Ureter (tissue), 1 donor: ENCODE measurements at regions not wholly inside any gene's neighbourhood (a gene's known extent, or its start where the extent isn't known, plus 50 kb on each side); places are given as distances from the start of the nearest gene placed in this dataset.

Source experiments
- DNase-seq: peaks from one replicate; pipeline ENCODE4 v3.0.0-alpha.2; 2020; ENCODE audit warnings: low spot score
- donor health status: DM: yes; HTN: yes; CAD: no.

DNA sequence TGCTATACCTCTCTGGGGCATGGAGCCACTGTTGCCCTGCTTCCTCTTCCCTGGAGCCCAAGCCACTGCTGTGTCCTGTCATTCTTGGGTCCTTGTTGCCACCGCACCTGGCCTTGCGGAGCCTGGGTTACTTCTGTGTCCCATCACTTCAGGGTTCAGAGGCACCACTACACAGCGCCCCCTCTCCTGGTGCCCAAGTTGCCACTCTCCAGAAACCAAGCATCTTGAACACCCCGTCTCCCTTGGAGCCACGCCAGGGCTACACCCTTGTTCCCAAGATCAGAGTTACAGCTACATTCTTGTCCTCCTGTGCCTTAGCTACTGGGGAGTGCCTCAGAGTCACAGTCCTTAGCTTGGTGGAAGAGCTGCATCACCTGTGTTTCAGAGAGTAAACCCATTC is 147.2 kb upstream of the CD180 start:
- no peak for DNase-seq

DNA sequence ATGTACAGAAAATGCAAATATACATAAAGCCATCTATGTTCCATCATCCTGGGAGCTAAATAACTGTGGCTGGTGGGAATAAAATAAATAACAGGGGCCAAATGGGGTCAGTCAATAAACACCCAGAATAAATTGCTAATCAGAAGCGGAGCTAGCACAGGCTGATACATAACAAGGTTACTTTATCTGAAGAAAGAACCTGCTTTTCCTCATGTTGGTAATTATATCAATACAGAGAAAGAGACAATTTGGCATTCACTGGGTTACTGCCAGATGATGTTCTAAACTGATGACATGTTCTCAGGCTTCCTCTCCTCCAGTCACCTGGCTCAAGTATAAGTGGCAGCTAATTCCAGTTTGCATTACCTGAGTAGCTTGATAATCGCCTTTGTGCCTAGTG is 144.9 kb upstream of the CD180 start:
- DNase-seq, result no peak

DNA sequence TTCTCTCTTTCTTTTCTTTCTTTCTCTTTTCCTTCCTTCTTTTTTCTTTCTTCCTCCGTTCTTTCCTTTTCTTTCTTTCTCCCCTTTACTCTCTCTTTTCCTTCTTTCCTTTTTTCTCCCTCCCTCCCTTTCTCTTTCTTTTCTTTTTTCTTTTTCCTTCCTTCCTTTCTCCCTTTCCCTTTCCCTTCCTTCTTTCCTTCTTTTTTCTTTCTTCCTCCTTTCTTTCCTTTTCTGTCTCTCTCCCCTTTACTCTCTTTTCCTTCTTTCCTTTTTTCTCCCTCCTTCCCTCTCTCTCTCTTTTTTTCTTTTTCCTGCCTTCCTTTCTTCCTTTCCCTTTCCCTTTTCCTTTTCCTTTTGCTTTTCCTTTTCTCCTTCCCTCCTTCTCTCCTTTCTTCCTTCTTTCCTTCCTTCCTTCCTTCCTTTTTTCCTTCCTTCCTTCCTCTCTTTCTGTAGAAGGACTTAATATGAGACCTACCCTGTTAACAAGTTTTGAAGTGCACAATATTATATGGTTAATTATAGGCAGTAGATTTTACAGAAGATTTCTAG is 142.7 kb upstream of the CD180 start:
- no peak for DNase-seq

DNA sequence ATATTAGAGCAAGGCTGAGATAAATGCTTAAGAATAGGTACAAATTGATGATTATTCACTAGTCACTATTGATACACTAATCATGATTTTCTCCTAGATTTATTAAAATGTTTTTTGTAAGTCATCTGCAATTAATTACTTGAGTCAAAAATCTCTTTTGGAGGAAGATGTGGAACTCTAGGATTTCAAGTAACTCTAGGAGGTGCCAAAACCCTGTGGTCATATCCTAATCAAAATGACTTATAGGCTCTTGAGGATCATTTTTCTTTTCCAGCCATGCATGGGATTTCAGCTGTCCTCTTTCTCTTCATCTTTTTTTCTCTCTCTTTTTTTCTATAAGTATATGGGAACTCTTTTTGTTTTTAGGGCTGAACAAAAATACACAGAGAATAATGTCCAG is 141.8 kb upstream of the CD180 start:
- no peak for DNase-seq

DNA sequence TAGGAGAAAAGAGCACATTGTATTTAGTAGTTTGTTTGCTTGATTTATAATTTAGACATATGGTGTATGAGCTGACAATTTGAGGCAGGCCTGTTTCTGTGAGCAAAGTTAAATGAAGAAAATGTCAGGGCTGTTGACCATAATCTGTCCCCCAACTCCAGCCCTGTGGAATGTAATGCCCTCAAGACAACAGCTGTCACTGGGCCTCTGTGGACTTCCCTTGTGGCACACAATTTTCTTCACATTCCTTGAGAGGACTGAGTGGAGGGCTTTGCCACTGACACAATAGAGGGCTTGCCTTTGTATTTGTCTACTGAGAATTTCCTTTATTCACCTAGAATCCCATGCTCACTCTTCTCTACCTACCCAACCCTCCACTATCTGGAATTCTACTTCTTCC is 141.2 kb upstream of the CD180 start:
- no peak for DNase-seq

DNA sequence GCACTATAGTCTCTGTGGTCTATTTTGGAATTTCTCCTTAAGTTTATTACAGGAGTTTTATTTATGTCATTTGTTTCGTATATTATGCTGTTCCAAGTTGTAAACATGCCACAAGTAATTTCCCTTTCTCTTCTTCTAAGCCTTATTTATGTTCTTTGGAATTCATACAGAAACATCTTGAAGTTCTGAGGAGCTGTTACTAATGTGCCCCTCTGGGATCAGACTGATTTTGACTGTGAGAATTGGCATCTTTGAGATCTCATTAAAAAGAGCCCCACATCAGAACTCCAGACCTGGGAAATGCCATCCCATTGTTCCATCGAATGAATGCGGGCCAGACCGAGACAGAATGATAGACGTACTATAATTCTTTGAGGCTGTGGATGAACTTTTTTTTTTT is 138.8 kb upstream of the CD180 start:
- no peak for DNase-seq

DNA sequence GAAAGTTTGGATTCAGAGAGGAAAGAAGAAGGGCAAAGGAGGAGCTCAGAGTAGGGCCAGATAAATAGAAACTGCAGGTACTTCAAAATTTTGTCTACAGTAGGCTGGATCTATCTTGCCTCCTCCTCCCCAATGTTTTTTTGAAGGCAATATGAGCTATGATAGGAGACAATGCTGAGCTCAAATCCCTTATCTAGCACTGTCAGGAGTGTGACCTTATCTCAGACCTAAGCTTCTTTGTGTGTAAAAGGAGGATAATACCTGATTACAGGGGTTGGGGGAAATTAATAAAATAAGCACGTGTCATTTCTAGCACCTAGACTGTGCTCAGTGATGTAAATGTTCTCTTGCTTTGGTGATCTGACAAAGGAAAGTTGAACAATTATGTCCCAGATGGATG is 137.8 kb upstream of the CD180 start:
- no peak for DNase-seq

DNA sequence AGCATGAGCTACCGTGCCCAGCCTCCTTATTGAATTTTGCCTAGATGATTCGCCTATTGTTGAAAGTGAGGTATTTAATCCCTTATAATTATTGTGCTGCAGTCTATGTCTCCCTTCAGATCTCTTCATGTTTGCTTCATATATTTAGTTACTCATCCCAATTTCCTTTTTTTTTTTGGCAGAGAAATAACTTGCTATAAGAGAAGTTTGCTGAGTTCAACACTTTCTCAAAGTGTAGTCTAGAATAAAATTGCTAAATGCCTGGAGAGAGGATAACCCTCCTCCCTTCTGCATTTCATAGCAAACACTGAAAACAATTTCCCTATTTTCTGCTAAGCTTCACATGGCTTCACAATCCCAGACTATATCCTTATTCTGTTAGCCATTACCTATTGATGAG is 136.6 kb upstream of the CD180 start:
- no peak for DNase-seq

DNA sequence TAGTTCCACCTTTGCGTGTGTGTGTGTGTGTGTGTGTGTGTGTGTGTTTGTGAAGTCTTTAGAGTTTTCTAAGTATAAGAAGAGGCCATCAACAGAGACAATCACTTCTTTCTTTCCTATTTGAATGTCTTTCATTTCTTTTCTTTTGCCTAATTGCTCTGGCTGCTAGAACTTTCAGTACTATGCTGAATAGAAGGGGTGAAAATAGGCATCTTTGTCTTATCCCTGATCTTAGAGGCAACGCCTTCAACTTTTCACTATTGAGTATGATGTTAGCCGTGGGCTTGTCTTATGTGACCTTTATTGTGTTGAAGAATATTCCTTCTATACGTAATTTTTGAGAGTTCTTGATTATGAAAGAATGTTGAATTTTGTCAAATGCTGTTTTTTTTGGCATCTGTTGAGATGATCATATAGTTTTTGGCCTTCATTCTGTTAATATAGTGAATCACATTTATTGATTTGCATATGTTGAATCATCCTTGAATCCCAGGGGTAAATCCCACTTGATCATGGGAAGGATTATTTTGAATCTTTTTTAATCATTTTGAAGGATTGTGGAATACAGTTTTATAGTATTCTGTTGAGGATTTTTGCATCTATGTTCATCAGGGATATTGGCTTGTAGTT is 134.8 kb upstream of the CD180 start:
- no peak for DNase-seq

DNA sequence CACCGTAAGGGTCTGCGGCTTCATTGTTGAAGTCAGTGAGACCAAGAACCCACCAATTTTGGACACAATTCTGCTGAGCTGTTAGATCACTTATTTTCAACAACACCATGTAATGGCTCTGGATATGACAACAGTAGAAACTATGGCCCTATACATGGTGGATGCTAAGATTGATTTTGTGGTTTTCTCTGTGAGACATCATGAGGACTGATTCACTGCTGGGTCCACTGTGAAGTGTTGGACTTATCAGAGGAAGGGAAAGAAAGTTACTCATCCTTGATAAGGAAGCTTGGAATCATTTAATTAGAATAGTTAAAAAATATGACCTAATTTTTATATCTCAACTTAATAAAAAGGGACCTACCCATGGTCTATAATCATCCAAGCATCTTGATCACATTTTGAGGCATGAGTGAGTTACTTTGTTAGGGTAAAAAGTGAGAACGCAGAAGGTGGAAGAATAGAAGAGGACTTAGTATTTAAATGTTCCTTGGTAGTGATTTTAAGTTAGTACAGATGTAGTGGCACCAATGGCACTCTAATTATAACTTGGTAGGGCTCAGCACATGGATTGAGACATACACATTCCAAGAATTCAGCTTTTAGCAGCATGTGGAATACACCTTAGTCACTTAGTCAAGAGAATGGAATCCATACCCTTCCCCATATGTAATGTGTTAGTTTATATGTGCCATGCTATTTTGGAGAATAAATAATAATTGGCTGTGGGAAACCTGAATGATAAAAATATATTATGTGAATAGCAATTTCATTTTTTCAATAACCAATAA is 123.5 kb upstream of the CD180 start:
- no peak for DNase-seq

DNA sequence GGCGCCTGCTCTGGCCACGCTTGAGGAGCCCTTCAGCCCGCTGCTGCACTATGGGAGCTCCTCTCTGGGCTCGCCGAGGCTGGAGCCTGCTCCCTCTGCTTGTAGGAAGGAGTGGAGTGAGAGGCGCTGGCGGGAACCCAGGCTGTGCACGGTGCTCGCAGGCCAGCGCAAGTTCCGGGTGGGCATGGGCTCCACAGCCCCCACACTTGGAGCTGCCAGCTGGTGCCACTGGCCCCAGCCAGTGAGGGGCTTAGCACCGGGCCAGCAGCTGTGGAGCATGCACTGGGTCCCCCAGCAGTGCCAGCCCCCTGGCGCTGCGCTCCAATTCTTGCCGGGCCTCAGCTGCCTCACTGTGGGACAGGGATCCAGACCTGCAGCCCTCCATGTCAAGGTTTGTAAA is 122.1 kb upstream of the CD180 start:
- DNase-seq, result no peak

DNA sequence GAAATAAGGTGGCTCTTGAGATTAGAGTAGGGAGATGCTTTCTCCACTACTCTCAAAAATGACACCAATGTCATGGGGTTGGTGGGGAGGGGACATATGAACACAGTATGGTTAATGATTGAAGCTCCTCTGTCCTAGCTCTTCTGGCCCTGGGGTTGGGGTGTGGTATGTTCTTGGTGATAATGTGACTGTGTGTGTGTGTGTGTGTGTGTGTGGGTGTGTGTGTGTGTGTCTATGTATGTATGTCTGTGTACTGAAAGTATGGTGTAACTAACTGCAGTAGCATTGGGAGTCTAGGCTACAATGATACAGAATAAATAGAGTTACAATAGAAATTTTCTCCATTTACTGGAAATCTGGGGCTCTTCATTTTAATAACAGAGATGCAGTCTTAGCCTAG is 121.0 kb upstream of the CD180 start:
- DNase-seq, result no peak

DNA sequence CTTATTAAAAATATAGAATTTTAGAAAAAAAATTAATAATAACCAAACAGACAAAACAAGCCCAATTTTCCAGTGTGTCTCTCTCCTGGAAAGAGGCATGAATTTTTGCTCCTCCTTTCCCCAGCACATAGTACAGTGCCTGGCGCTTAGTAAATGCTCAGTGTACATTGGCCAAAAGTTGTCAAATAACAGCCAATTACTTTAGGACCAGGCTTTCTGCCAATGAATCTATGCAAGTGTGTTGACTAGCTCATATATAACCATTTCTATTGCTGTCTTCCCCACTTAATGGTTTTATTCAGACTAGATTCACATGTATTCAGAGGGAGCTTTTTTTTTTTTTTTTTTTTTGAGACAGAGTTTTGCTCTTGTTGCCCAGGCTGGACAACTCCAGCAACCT is 120.1 kb upstream of the CD180 start:
- no peak for DNase-seq

DNA sequence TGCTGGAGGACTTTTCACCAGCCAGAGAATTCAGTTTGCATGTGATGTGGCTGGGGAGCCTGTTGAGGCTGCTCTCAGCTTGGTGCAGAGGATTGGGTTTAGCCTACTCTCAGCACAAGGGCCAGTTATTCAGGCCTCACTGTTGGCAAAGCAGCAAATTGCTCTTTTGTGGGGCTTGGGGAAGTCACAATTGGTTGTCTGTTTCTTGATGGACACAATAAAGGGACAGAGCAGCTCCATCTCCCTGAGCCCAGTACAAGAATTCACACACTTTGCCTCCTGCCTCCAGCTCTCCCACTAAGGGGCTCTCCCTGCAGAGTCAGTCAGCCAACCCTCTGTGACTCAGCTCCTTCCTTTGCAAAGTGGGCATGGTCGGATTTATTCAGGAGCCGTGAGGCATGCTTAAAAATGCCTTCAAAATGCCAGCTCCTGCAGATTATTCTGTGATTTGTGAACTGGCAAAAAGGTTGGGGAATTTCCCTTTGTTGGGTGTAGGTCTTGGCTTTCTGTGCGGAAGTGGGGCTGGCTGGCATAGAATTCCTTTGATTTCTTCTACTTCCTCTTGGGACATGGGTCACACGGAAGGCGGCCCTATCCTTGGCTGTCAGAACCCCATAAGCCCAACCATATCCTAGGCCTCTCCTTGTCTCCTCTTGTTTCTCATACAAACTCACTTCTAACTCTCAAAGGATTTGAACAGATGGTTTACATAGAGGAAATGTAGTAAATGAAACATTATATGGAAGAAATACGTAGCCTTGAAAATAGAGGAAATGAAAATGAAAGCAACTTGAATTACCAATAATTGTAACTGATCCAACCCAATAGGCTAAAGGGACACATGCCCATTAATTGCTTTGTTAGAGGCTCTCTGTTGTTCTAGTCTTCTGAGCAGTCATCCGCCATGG is 118.7 kb upstream of the CD180 start:
- no peak for DNase-seq

DNA sequence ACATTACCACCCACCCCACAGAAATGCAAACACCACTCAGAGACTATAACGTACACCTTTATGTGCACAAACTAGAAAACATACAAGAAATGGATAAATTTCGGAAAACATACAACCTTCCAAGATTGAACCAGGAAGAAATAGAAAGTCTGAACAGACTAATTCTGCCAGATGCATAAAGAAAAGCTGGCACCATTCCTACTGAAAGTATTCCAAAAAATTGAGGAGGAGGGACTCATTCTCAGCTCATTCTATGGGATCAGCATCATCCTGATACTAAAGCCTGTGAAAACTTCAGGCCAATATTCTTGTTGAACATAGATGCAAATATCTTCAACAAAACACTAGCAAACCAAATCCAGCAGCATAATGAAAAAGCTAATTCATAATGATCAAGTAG is 115.1 kb upstream of the CD180 start:
- no peak for DNase-seq

DNA sequence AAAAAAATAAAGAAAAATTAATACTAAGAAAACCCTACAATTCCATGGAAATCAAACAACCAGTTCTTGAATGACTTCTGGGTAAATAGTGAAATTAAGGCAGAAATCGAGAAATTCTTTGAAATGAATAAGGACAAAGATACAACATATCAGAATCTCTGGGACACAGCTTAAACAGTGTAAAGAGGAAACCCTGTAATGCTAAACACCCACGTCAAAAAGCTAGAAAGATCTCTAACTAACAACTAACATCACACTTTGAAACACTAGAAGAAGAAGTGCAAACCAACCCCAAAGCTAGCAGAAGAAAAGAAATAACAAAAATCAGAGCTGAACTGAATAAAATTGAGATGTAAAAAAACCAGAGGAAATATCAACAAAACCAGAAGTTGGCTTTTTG is 114.6 kb upstream of the CD180 start:
- no peak for DNase-seq

DNA sequence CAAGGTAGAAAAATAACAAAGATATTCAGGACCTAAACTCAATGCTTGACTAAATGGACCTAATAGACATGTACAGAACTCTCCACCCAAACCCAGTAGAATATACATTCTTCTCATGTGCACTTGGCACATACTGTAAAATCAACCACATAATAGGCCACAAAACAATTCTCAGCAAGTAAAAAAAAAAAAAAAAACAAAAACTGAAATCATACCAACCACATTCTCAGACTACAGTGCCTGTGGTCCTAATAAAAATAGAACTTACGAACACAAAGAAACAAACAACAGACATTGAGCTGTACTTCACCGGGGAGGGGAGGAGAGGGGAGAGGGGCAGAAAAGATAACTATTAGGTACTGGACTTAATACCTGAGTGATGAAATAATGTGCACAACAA is 114.1 kb upstream of the CD180 start:
- DNase-seq, result no peak

DNA sequence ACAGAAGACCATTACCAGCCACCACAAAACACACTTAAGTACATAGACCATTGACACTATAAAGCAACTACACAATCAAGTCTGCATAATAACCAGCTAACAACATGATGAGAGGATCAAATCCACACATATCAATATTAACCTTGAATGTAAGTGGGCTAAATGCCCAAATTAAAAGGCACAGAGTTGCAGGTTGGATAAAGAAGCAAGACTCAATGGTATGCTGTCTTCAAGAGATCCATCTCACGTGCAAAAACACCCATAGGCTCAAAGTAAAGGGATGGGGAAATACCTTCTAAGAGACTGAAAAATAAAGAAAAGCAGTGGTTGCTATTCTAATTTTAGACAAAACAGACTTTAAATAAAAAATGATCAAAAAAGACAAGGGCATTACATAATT is 113.6 kb upstream of the CD180 start:
- no peak for DNase-seq

DNA sequence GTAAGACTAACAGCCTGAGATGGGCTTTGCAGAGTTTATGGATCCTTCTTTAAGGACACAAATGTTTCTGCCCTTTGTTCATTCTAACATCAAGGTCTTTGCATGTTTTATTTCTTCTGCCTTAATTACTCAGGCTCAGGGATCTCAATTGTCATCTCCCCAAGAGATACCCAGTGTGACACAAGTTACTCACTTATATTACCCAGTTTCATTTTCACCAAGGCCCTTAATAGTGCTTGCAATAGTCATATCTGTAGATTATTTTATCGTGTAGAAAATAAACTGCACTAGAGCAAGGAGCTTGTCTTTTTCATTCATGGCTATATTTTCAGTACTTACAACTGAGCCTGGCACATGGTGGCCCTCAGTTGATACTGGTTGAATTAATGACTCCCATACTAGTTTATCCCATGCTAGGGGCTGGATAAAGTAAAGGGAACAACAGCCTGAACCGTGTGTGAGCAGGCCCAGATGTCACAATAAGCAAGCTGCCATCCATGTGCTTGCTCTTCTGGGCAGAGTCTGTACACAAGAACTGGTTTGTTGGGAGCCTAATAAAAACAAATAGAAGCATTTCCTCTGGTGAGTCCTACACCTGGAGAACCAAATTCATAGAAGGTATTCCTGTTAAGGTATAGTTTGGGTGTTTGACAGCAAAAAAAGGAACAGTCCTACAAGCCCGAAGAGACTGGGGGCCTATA is 112.5 kb upstream of the CD180 start:
- no peak for DNase-seq

DNA sequence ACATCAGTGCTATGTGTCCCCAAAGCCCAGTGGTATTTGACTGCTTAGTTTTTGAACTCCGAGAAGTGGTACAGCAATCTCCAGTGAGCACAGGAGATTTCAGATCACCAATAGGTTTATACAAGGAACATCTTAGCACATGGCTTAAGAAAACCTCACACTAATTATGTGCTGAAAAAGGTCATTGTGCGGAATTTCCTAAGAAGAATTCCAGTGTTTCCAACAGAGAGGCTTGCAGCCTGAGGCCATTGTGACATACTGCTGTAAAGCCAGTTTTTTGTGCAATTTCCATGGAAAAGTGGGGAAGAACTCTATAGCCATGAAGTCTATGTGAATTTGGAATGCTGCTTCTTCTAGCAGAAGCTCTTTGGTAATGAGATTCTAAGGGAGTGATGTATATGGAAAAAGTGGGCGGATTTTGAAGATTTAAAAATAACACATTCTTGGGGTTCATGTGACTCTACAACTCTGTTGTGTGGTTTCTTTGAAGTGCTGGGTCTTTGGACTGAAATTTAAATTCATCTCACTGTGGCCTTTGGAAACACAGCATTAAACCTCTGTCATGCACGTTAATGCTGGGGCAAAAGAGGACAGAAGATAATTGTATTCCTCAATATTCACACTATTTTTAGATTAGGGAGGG is 110.5 kb upstream of the CD180 start:
- DNase-seq, result no peak
